GM13977 (cell line): ENCODE measurements at regions not wholly inside any gene's neighbourhood (a gene's known extent, or its start where the extent isn't known, plus 50 kb on each side); places are given as distances from the start of the nearest gene placed in this dataset.

Source experiments
- DNase-seq: peaks from one replicate; pipeline ENCODE4 v3.0.0; 2012; ENCODE audit warnings: low spot score
- CTCF ChIP-seq: IDR thresholded peaks from 2 replicates; pipeline ENCODE4 v1.5.1; 2012; ENCODE audit warnings: mild to moderate bottlenecking, control low read depth; ENCODE audit not compliant: insufficient read depth; ENCODE audit errors: extremely low read depth, missing control alignments
- in situ Hi-C: fragments of 300-500 bp; cut with MboI; formaldehyde crosslinking; loops from one replicate; pipeline ENCODE4 v1.12.0; 2022; ENCODE audit warnings: low sequenced_read_pairs, low pct_unique_long_range_greater_than_20kb, mixed read lengths, inconsistent platforms; ENCODE audit not compliant: unreplicated experiment

- in situ Hi-C loops: loop anchor here (25.0 kb wide), 2 partner anchors 328 to 753 kb away; no protein-coding TSS in a partner anchor
- DNase-seq: no peak
- TF ChIP-seq CTCF: no peak
These were observed 62.5 kb upstream of the RNU6-8 start for GRCh38 chr14:32265584-32265983.

DNA sequence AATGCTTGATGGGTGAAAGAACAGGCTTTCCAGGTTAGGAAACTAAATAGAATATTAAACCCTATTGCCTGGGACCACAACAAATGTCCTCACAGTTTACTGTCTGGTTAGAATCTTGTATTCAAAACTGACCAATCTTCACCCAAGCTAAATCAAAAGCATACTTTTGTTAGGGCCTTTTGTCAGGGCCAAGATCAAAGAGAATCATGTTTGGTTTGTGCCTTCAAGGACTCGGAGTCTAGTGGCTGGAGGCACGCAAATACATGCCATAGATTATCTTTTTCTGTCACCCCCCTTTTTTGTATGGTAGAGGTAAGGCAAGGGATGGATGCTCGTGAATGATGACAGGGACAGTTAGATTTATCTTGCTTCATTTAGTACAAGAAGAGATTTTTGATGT is 51.1 kb upstream of the AKAP6 start:
- no peak for TF ChIP-seq CTCF
- in situ Hi-C loops: no loop called here
- no peak for DNase-seq
